Activated CD8-positive, alpha-beta memory T cell treated with anti-CD3 and anti-CD28 coated beads, Interleukin-2, amount 10 ng/mL, durations not matched to agents 7 days and 5 days (primary cell): ENCODE measurements at regions not wholly inside any gene's neighbourhood (a gene's known extent, or its start where the extent isn't known, plus 50 kb on each side); places are given as distances from the start of the nearest gene placed in this dataset.
A peak's percentile ranks its signal among the peaks of the same experiment; 100 is the strongest.
"Not testable (repeated sequence)": the region's sequence is repeated elsewhere in the genome, so short reads cannot be mapped to it uniquely, and the experiment has no call there.

Experiments
- ATAC-seq: fragments of 150-1000 bp; cut with Tn5 transposase; one replicate; pipeline ENCODE4 v1.10.0; 2021; ENCODE audit warnings: moderate library complexity
- CTCF ChIA-PET: fragments of 350-600 bp; sonication (Branson Sonifier 250); formaldehyde crosslinking; loops from one replicate; lab custom pipeline; 2021; ENCODE audit warnings: antibody characterized with exemption; lab: Charles Lee
- DNase-seq: peaks from one replicate; pipeline ENCODE4 v3.0.0-alpha.2; 2020
- H3K27ac Mint-ChIP-seq: one replicate; pipeline ENCODE4 v1.8.0; 2021; ENCODE audit warnings: mild to moderate bottlenecking, mixed read lengths
- H3K27me3 Mint-ChIP-seq: one replicate; pipeline ENCODE4 v1.8.0; 2021; ENCODE audit warnings: mixed read lengths
- H3K36me3 Mint-ChIP-seq: one replicate; pipeline ENCODE4 v1.8.0; 2021; ENCODE audit warnings: mild to moderate bottlenecking, mixed read lengths
- H3K4me1 Mint-ChIP-seq: one replicate; pipeline ENCODE4 v1.8.0; 2021; ENCODE audit warnings: mixed read lengths
- H3K4me3 Mint-ChIP-seq: one replicate; pipeline ENCODE4 v1.8.0; 2021; ENCODE audit warnings: mild to moderate bottlenecking, moderate library complexity, mixed read lengths
- H3K9me3 Mint-ChIP-seq: one replicate; pipeline ENCODE4 v1.8.0; 2022; ENCODE audit warnings: low read depth, mixed read lengths

GRCh38 chr18:9003406-9004100 is 98.9 kb upstream of the NDUFV2 start:
- no peak overlapping the region for H3K4me3 Mint-ChIP-seq
- peaks cover 42% of the 10 kb centered on the region for H3K27me3 Mint-ChIP-seq
- DNase-seq = no peak
- no peak overlapping the region for H3K27ac Mint-ChIP-seq
- CTCF ChIA-PET = no interaction called here
- no peak for ATAC-seq
- no peaks in the 10 kb centered on the region for H3K9me3 Mint-ChIP-seq
- no peaks in the 10 kb centered on the region for H3K36me3 Mint-ChIP-seq
- H3K4me1 Mint-ChIP-seq = no peaks in the 10 kb centered on the region

GRCh38 chr18:9004308-9004707 is 98.2 kb upstream of the NDUFV2 start:
- peaks cover 36% of the 10 kb centered on the region for H3K27me3 Mint-ChIP-seq
- DNase-seq, H3K4me1 Mint-ChIP-seq, H3K4me3 Mint-ChIP-seq, H3K27ac Mint-ChIP-seq, ATAC-seq, CTCF ChIA-PET, H3K9me3 Mint-ChIP-seq, H3K36me3 Mint-ChIP-seq: not testable (repeated sequence)

- not testable (repeated sequence) for DNase-seq, H3K9me3 Mint-ChIP-seq, H3K4me1 Mint-ChIP-seq, H3K36me3 Mint-ChIP-seq, ATAC-seq, H3K4me3 Mint-ChIP-seq, H3K27ac Mint-ChIP-seq
- H3K27me3 Mint-ChIP-seq = peaks cover 25% of the 10 kb centered on the region
- CTCF ChIA-PET = interaction anchor here (1.1 to 1.2 kb wide), 2 partner anchors 12 to 20 kb away, joined by 3 read pairs; no protein-coding TSS in a partner anchor
Measured at GRCh38 chr18:9007700-9008099, 94.8 kb upstream of the NDUFV2 start.

GRCh38 chr18:9008200-9008708 is 94.2 kb upstream of the NDUFV2 start:
- no peaks in the 10 kb centered on the region for H3K4me1 Mint-ChIP-seq
- no peaks in the 10 kb centered on the region for H3K9me3 Mint-ChIP-seq
- no peak for DNase-seq
- ATAC-seq = no peak
- CTCF ChIA-PET = interaction anchor here (1.1 kb wide), 1 partner anchor 12 kb away, joined by 3 read pairs; no protein-coding TSS in a partner anchor
- peaks cover 21% of the 10 kb centered on the region for H3K27me3 Mint-ChIP-seq
- H3K36me3 Mint-ChIP-seq = peaks cover 1% of the 10 kb centered on the region
- H3K4me3 Mint-ChIP-seq = no peak overlapping the region
- H3K27ac Mint-ChIP-seq = no peak overlapping the region

- H3K27ac Mint-ChIP-seq = no peak overlapping the region
- H3K4me3 Mint-ChIP-seq = no peak overlapping the region
- DNase-seq (no peak), ATAC-seq (no peak)
- H3K36me3 Mint-ChIP-seq = peaks cover 1% of the 10 kb centered on the region
- H3K27me3 Mint-ChIP-seq = peaks cover 18% of the 10 kb centered on the region
- CTCF ChIA-PET = interaction anchor here (1.1 kb wide), 1 partner anchor 13 kb away, joined by 3 read pairs; no protein-coding TSS in a partner anchor
- H3K4me1 Mint-ChIP-seq = no peaks in the 10 kb centered on the region
- H3K9me3 Mint-ChIP-seq = no peaks in the 10 kb centered on the region
Measured at GRCh38 chr18:9008709-9009635, 93.5 kb upstream of the NDUFV2 start.

- Mint-ChIP-seq H3K27ac (no peak overlapping the region), H3K9me3 (no peaks in the 10 kb centered on the region), H3K4me1 (no peaks in the 10 kb centered on the region), H3K36me3 (peaks cover 1% of the 10 kb centered on the region), H3K4me3 (no peak overlapping the region), H3K27me3 (peaks cover 16% of the 10 kb centered on the region)
- ATAC-seq (no peak), DNase-seq (no peak)
- CTCF ChIA-PET = no interaction called here
Measured at GRCh38 chr18:9009703-9010488, 92.6 kb upstream of the NDUFV2 start.

GRCh38 chr18:9011431-9011830 is 91.1 kb upstream of the NDUFV2 start:
- Mint-ChIP-seq H3K27ac (no peak overlapping the region), H3K4me1 (peaks cover under 1% of the 10 kb centered on the region), H3K4me3 (no peak overlapping the region), H3K9me3 (no peaks in the 10 kb centered on the region), H3K36me3 (peaks cover 1% of the 10 kb centered on the region), H3K27me3 (peaks cover 12% of the 10 kb centered on the region)
- CTCF ChIA-PET = no interaction called here
- DNase-seq = no peak
- no peak for ATAC-seq

GRCh38 chr18:9013926-9014373 is 88.5 kb upstream of the NDUFV2 start:
- peaks cover 1% of the 10 kb centered on the region for H3K36me3 Mint-ChIP-seq
- peaks cover 21% of the 10 kb centered on the region for H3K4me1 Mint-ChIP-seq
- H3K27me3 Mint-ChIP-seq = peaks cover 10% of the 10 kb centered on the region
- CTCF ChIA-PET = no interaction called here
- no peaks in the 10 kb centered on the region for H3K9me3 Mint-ChIP-seq
- no peak for DNase-seq
- no peak for ATAC-seq
- no peak overlapping the region for H3K27ac Mint-ChIP-seq
- H3K4me3 Mint-ChIP-seq = no peak overlapping the region

- Mint-ChIP-seq H3K4me3 (no peak overlapping the region), H3K27ac (peak overlapping the region; percentile 18), H3K4me1 (peaks cover 23% of the 10 kb centered on the region), H3K27me3 (peaks cover 8% of the 10 kb centered on the region), H3K36me3 (peaks cover 1% of the 10 kb centered on the region), H3K9me3 (no peaks in the 10 kb centered on the region)
- ATAC-seq (no peak), DNase-seq (no peak)
- CTCF ChIA-PET = no interaction called here
Measured at GRCh38 chr18:9015689-9016088, 86.8 kb upstream of the NDUFV2 start.

- H3K4me3 Mint-ChIP-seq = no peak overlapping the region
- no peak overlapping the region for H3K27ac Mint-ChIP-seq
- peaks cover 1% of the 10 kb centered on the region for H3K36me3 Mint-ChIP-seq
- no peaks in the 10 kb centered on the region for H3K27me3 Mint-ChIP-seq
- H3K9me3 Mint-ChIP-seq = no peaks in the 10 kb centered on the region
- peaks cover 23% of the 10 kb centered on the region for H3K4me1 Mint-ChIP-seq
- DNase-seq (no peak), ATAC-seq (no peak)
- CTCF ChIA-PET = interaction anchor here (1.2 kb wide), 1 partner anchor 131 kb away, joined by 3 read pairs; no protein-coding TSS in a partner anchor
Measured at GRCh38 chr18:9016633-9017166, 85.8 kb upstream of the NDUFV2 start.

GRCh38 chr18:9017167-9017904 is 85.2 kb upstream of the NDUFV2 start:
- Mint-ChIP-seq H3K27ac (peak overlapping the region; percentile 82), H3K4me3 (peak overlapping the region; percentile 59), H3K9me3 (no peaks in the 10 kb centered on the region), H3K4me1 (peaks cover 23% of the 10 kb centered on the region), H3K36me3 (peaks cover 1% of the 10 kb centered on the region), H3K27me3 (no peaks in the 10 kb centered on the region)
- DNase-seq = peak; percentile 87
- CTCF ChIA-PET = interaction anchor here (0.8 to 1.2 kb wide), 2 partner anchors 130 to 313 kb away, joined by 3 read pairs; no protein-coding TSS in a partner anchor
- ATAC-seq = peak; percentile 99

GRCh38 chr18:9017905-9018227 is 84.6 kb upstream of the NDUFV2 start:
- H3K36me3 Mint-ChIP-seq = peaks cover under 1% of the 10 kb centered on the region
- H3K4me3 Mint-ChIP-seq = peak overlapping the region; percentile 59
- H3K9me3 Mint-ChIP-seq = no peaks in the 10 kb centered on the region
- peak overlapping the region; percentile 82 for H3K27ac Mint-ChIP-seq
- DNase-seq (no peak), ATAC-seq (no peak)
- H3K4me1 Mint-ChIP-seq = peaks cover 23% of the 10 kb centered on the region
- H3K27me3 Mint-ChIP-seq = no peaks in the 10 kb centered on the region
- CTCF ChIA-PET = interaction anchor here (0.8 to 1.2 kb wide), 2 partner anchors 130 to 314 kb away, joined by 3 read pairs; no protein-coding TSS in a partner anchor
